HAP-1 (cell line): ENCODE measurements at regions not wholly inside any gene's neighbourhood (a gene's known extent, or its start where the extent isn't known, plus 50 kb on each side); places are given as distances from the start of the nearest gene placed in this dataset.

Experiments
- DNase-seq, 2 experiments: peaks; one replicate each; pipeline ENCODE4 v3.0.0-alpha.2; 2016 to 2020; ENCODE audit warnings: low spot score in 2 of 2
- H3K27me3 ChIP-seq: fragments of 250-450 bp; sonication (Bioruptor Pico); 2 replicates; pipeline ENCODE4 v1.5.1; 2020; ENCODE audit warnings: low read depth, mild to moderate bottlenecking, moderate library complexity
- H3K36me3 ChIP-seq: fragments of 250-450 bp; sonication (Bioruptor Pico); replicated peaks from 2 replicates; pipeline ENCODE4 v1.5.1; 2020; ENCODE audit warnings: mild to moderate bottlenecking
- H3K4me1 ChIP-seq: fragments of 250-450 bp; sonication (Bioruptor Pico); 2 replicates; pipeline ENCODE4 v1.5.1; 2020; ENCODE audit warnings: mild to moderate bottlenecking
- H3K4me3 ChIP-seq: fragments of 250-450 bp; sonication (Bioruptor Pico); 2 replicates; pipeline ENCODE4 v1.5.1; 2020; ENCODE audit warnings: mild to moderate bottlenecking, moderate library complexity
- H3K9me3 ChIP-seq: fragments of 250-450 bp; sonication (Bioruptor Pico); 2 replicates; pipeline ENCODE4 v1.5.1; 2020; ENCODE audit warnings: mild to moderate bottlenecking, moderate library complexity
- in situ Hi-C: fragments of 300-500 bp; cut with MboI; formaldehyde crosslinking; loops from 3 replicates; pipeline ENCODE4 v1.14.3; 2020; ENCODE audit warnings: low sequenced_read_pairs, inconsistent platforms, mixed read lengths

DNA sequence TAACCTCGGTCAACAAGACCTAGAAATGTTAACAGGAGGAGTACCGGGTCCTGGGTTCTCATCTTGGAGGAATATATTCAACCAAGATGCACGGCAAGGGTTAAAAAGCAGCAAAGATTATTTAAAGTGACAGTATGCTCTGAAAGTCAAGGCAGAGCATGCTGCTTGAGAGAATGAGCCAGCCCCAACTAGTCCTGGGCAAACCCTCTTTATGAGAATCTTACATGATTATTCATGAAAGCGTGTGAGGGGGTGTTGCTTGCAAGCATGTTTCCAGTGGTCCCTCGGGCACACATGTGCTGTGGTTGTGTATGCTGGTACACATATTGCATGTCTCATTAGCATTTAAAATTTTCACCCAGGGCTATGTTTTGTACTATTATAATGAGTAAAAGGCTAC is 1445.6 kb downstream of the SI start:
- no peak for DNase-seq
- in situ Hi-C loops: no loop called here
- no peaks in the 10 kb centered on the region for H3K27me3 ChIP-seq
- H3K4me3 ChIP-seq: no peak overlapping the region
- no peaks in the 10 kb centered on the region for H3K4me1 ChIP-seq
- no peaks in the 10 kb centered on the region for H3K36me3 ChIP-seq
- H3K9me3 ChIP-seq: no peaks in the 10 kb centered on the region

DNA sequence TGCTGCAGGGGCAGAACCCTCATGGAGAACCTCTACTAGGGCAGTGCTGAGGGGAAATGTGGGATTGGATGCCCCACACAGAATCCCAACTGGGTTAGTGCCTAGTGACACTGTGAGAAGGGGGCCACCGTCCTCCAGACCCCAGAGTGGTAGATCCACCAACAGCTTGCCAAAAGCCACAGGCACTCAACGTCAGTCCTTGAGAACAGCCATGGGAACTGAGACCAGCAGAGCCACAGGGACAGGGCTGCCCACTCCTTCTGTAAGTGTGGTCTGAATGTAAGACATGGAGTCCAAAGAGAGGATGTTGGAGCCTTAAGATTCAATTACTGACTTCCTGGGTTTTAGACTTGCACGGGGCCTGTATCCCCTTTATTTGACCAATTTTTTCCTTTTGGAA is 1451.5 kb downstream of the SI start:
- Histone ChIP-seq H3K4me1 (no peaks in the 10 kb centered on the region), H3K36me3 (no peaks in the 10 kb centered on the region), H3K4me3 (no peak overlapping the region), H3K27me3 (no peaks in the 10 kb centered on the region), H3K9me3 (no peaks in the 10 kb centered on the region)
- in situ Hi-C loops: no loop called here
- DNase-seq: no peak

DNA sequence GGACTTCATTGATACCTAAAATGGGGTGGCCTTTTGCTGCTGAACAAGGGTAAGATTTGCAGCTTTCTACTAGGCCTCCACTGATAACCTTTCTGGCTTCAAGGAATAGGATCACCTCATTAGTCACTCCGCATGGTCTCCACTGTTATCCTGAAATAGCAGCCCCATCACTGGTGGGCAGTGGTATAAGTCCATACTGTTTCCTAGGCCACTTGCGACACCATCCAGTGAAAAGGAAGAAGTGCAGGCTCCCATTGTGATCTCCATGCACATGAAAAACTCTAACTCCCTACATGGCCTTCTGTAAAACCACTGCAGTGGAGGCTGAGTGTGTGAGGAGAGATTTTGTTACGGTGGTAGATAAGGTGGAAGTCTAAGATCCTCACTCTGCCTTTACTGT is 1455.9 kb downstream of the SI start:
- in situ Hi-C loops: no loop called here
- peak; percentile 10 to 22 for DNase-seq
- Histone ChIP-seq H3K4me1 (no peaks in the 10 kb centered on the region), H3K27me3 (no peaks in the 10 kb centered on the region), H3K4me3 (no peak overlapping the region), H3K9me3 (no peaks in the 10 kb centered on the region), H3K36me3 (no peaks in the 10 kb centered on the region)

DNA sequence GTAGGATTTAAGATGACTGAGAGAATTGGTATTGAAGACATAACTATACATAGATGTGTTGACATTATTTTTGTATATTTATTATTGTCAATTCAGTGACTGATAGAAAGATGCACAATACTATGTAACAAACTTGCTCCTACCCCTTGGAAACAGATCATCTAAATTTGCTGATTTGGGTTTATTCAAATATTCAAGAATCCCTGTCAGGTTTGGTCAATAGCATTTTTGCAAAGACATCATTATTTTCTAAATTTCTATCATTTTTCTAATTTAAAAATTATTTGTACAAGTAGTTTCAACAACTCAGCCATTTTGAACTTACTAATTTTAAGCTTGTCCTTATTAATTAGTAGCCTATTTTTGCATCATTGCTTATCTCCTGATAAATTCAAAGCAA is 1463.4 kb downstream of the SI start:
- in situ Hi-C loops: no loop called here
- H3K36me3 ChIP-seq: no peaks in the 10 kb centered on the region
- DNase-seq: no peak
- H3K4me1 ChIP-seq: no peaks in the 10 kb centered on the region
- no peaks in the 10 kb centered on the region for H3K9me3 ChIP-seq
- no peaks in the 10 kb centered on the region for H3K27me3 ChIP-seq
- H3K4me3 ChIP-seq: no peak overlapping the region

DNA sequence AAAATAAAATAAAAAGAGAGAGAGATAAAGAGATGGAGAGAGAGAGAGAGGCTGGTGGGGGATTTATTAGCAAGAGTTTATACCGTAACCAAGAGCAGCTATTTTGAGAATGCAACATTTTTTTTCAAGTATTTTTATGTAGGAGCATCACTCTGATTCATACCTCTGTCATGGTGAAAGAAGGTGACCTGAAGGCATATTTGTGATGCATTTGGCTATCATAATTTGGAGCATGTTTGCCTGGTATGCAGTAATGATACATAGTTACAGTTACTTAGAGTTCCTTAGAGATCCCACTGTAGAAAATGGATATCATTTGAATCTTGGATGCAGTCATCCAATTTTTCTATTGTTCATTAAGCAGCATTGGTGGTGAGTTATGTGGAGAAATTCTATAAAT is 1472.4 kb downstream of the SI start:
- DNase-seq: no peak
- Histone ChIP-seq H3K36me3 (no peaks in the 10 kb centered on the region), H3K27me3 (no peaks in the 10 kb centered on the region), H3K4me1 (no peaks in the 10 kb centered on the region), H3K4me3 (no peak overlapping the region), H3K9me3 (no peaks in the 10 kb centered on the region)
- in situ Hi-C loops: no loop called here

DNA sequence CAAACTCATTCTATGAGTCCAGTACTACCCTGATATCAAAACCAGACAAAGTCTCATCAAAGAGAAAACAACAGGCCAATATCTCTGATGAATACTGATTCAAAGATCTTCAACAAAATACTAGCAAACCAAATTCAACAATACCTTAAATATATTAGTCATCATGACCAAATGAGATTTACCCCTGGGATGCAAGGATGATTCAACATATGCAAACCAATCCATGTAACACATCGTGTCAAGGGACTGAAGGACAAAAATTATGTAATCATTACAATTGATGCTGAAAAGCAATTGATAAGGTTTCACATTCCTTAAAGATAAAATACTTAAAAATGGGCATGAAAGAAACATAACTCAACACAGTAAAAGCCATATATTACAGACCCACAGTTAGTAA is 1476.9 kb downstream of the SI start:
- in situ Hi-C loops: no loop called here
- Histone ChIP-seq H3K36me3 (no peaks in the 10 kb centered on the region), H3K4me3 (no peak overlapping the region), H3K4me1 (no peaks in the 10 kb centered on the region), H3K27me3 (no peaks in the 10 kb centered on the region), H3K9me3 (no peaks in the 10 kb centered on the region)
- DNase-seq: no peak

DNA sequence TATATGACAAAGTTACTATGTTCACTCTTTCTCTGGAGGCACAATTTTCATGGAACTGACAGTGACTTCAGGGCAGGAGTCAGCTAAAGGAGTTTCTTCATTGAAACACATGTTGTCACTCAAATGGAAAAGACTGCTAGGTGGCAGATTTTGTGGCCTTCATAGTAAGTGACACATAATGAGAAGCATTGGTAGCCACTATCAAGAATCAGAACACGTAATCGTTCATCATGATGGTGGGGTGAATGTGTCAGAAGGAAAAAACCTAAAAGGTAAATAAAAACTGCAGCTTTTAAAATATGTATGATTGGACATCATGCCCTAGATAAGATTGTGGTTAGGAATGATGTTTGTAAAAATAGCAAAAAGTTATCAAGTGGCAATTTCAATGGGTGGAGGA is 1491.0 kb downstream of the SI start:
- in situ Hi-C loops: no loop called here

DNA sequence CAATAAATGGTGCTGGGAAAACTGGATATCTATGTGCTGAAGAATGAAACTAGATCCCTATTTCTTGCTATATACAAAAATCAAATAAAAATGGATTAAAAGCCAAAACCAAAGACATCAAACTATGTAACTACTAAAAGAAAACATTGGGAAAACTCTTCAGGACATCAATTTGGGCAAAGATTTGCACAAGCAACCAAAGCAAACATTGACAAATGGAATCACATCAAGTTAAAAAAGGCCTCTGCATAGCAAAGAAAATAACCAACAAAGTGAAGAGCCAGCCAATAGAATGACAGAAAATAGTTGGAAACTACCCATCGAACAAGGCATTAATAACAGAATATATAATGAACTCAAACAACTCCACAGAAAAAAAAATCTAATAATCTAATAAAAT is 1495.3 kb downstream of the SI start:
- H3K27me3 ChIP-seq: no peaks in the 10 kb centered on the region
- no peak overlapping the region for H3K4me3 ChIP-seq
- H3K9me3 ChIP-seq: no peaks in the 10 kb centered on the region
- in situ Hi-C loops: no loop called here
- no peaks in the 10 kb centered on the region for H3K36me3 ChIP-seq
- no peak for DNase-seq
- no peaks in the 10 kb centered on the region for H3K4me1 ChIP-seq

More for the DNA sequence above, 1491.0 kb downstream of the SI start:
- no peaks in the 10 kb centered on the region for H3K9me3 ChIP-seq
- no peaks in the 10 kb centered on the region for H3K4me1 ChIP-seq
- no peak for DNase-seq
- no peaks in the 10 kb centered on the region for H3K36me3 ChIP-seq
- no peaks in the 10 kb centered on the region for H3K27me3 ChIP-seq
- no peak overlapping the region for H3K4me3 ChIP-seq

DNA sequence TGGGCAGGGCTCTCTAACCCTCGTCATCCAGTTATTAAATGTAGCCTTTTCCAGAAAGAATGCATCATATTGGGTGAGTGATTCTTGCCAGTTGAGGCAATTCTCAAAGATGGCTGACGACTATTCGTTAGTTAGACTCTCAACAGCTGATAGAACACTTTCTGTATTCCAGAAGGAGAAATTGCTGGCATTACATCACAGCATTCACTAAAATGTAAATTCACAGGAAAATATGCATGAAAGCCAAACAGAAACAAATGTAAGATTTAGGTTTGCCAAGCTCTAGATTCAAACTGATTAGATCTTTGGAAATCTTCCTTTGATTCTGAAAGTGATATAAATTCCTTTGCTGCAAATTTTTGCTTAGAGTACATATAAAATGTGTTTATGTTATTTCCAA is 1501.0 kb downstream of the SI start:
- Histone ChIP-seq H3K27me3 (no peaks in the 10 kb centered on the region), H3K36me3 (no peaks in the 10 kb centered on the region), H3K4me3 (no peak overlapping the region), H3K4me1 (no peaks in the 10 kb centered on the region), H3K9me3 (no peaks in the 10 kb centered on the region)
- in situ Hi-C loops: no loop called here
- DNase-seq: no peak

DNA sequence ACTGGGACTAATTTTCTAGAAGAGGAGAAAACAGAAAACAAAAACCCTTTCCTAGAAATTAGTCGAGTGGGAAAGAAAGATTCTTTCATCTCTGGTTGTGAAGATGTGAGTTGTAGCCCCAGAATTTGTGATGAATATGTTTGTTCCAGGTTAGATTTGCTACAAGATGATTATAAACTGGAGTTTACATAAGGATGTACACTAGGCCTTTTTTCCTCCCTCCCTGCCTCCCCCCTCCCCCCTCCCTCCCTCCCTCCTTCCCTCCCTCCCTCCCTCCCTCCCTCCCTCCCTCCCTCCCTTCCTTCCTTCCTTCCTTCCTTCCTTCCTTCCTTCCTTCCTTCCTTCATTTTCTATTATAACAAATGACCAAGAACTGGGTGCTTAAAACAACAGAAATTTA is 1502.0 kb downstream of the SI start:
- H3K4me1 ChIP-seq: no peaks in the 10 kb centered on the region
- in situ Hi-C loops: no loop called here
- no peak overlapping the region for H3K4me3 ChIP-seq
- H3K9me3 ChIP-seq: no peaks in the 10 kb centered on the region
- no peak for DNase-seq
- H3K36me3 ChIP-seq: no peaks in the 10 kb centered on the region
- H3K27me3 ChIP-seq: no peaks in the 10 kb centered on the region

DNA sequence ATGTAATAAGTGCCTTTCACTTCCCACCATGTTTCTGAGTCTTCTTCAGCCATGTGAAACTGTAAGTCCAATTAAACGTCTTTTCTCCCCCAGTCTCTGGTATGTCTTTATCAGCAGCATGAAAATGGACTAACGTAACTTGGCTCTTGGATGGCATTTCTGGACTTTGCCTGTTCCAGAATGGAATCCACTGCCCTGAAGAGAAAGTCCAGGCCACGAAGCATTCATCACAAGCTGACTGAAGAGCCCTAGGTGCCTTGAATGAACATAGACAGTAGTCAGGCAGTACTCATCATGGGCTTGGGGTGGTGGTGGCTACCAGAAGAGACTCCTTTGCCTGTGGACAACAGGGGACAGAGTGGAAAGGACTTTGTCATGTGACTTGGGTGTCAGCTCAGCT is 1505.0 kb downstream of the SI start:
- Histone ChIP-seq H3K36me3 (no peaks in the 10 kb centered on the region), H3K4me3 (no peak overlapping the region), H3K9me3 (no peaks in the 10 kb centered on the region), H3K4me1 (no peaks in the 10 kb centered on the region), H3K27me3 (no peaks in the 10 kb centered on the region)
- no peak for DNase-seq
- in situ Hi-C loops: no loop called here

DNA sequence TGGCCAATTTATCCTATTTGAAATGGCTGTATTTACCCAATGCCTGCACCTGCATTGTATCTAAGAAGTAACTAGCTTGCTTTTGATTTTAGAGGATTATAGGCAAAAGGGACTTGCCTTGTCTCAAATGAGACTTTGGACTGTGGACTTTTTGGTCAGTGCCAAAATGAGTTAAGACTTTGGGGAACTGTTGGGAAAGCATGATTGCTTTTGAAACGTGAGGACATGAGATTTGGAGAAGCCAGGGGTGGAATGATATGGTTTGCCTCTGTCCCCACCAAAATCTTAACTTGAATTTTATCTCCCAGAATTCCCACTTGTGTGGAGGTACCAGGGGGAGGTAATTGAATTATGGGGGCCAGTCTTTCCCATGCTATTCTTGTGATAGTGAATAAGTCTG is 1505.4 kb downstream of the SI start:
- Histone ChIP-seq H3K27me3 (no peaks in the 10 kb centered on the region), H3K4me3 (no peak overlapping the region), H3K36me3 (no peaks in the 10 kb centered on the region), H3K4me1 (no peaks in the 10 kb centered on the region), H3K9me3 (no peaks in the 10 kb centered on the region)
- in situ Hi-C loops: no loop called here
- DNase-seq: no peak

DNA sequence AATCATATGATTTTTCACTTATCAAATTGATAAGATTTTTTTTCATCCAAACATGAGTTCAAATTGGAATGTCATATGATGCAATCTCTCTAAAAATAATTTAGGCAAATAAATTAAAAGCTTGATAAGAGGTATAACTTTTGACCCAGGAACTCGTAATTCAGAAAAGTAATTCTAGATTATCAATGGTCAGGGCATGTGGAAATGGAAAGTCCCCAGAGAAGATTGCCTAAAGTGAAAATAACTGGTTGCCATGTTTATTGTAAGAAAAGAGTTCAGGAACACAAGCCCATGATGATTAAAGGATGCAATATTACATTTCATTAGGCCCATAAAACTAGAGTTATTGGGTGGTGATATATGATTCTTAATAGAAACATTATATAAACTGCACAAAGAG is 1514.8 kb downstream of the SI start:
- Histone ChIP-seq H3K36me3 (no peaks in the 10 kb centered on the region), H3K4me3 (no peak overlapping the region), H3K9me3 (no peaks in the 10 kb centered on the region), H3K27me3 (no peaks in the 10 kb centered on the region), H3K4me1 (no peaks in the 10 kb centered on the region)
- DNase-seq: no peak
- in situ Hi-C loops: no loop called here

DNA sequence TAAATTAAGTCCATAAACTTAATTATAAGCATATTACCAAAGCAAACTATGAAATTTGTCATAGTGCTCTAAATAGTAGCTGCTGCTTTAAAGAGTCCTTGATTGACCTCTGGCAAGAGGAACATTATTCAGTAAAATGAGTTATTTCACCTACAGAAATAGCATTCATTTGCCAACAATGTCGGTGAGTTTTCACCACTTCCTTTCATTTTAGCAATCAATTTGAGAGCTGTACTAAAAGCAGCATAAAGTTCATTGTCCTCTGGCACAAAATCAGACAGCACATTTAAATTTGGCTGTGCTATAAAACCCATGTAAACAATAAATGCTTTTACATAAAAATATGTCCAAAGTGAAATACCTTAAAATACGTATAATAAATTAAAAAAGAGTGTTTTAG is 1515.7 kb downstream of the SI start:
- Histone ChIP-seq H3K9me3 (no peaks in the 10 kb centered on the region), H3K36me3 (no peaks in the 10 kb centered on the region), H3K4me1 (no peaks in the 10 kb centered on the region), H3K27me3 (no peaks in the 10 kb centered on the region), H3K4me3 (no peak overlapping the region)
- DNase-seq: no peak
- in situ Hi-C loops: no loop called here

DNA sequence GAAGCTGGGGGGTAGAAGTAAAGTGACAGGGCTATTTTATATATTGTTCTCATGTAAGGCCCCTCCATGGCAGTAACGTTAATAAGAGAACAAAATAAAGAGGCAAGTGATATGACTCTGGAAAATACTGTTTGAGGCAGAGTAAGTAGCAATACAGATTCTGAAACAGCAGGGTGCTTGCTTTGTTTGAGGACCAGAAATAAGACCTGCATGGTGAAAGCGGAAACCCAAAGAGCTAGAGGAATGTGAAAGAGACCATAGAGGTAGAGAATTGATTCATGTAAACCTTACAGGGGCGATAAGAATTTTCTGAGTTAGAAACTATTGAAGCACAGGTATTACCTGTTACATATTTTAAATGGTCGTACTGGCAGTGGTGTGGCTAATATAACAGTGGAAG is 1517.1 kb downstream of the SI start:
- no peaks in the 10 kb centered on the region for H3K36me3 ChIP-seq
- H3K4me1 ChIP-seq: 0 out of 2 replicates have a peak, but pooled peaks cover 2% of the 10 kb centered on the region
- no peaks in the 10 kb centered on the region for H3K9me3 ChIP-seq
- no peaks in the 10 kb centered on the region for H3K27me3 ChIP-seq
- DNase-seq: no peak
- no peak overlapping the region for H3K4me3 ChIP-seq
- in situ Hi-C loops: no loop called here
